ENCODE measurements at regions not wholly inside any gene's neighbourhood (a gene's known extent, or its start where the extent isn't known, plus 50 kb on each side); places are given as distances from the start of the nearest gene placed in this dataset.
"Not testable (repeated sequence)": the region's sequence is repeated elsewhere in the genome, so short reads cannot be mapped to it uniquely, and the experiment has no call there.

DNA sequence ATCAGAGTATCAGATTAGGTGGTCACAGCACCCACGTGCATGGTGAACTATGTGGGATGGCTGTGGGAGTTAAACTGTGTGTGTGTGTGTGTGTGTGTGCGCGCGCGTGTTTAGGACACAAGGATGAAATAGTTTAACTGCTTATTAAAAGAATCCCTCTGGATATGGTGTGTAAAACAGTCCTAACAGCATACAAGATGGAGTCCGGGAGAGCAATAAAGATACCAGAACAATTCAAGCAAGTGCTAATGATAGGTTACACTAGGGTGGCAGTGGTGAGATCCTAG is 202.2 kb downstream of the IPMK start:
- Mint-ChIP-seq H3K4me1 (ENCODE audit: low read depth, unreplicated experiment) (no peaks in the 10 kb centered on the region), H3K36me3 (ENCODE audit: insufficient read depth, unreplicated experiment) (no peaks in the 10 kb centered on the region), H3K27ac (ENCODE audit: unreplicated experiment) (no peak overlapping the region), H3K27me3 (ENCODE audit: insufficient read depth, unreplicated experiment) (peaks cover 13% of the 10 kb centered on the region), H3K9me3 (ENCODE audit: unreplicated experiment) (no peaks in the 10 kb centered on the region), H3K4me3 (ENCODE audit: unreplicated experiment) (no peak overlapping the region)
- no peak for DNase-seq
- TF ChIP-seq, protein P1, sequence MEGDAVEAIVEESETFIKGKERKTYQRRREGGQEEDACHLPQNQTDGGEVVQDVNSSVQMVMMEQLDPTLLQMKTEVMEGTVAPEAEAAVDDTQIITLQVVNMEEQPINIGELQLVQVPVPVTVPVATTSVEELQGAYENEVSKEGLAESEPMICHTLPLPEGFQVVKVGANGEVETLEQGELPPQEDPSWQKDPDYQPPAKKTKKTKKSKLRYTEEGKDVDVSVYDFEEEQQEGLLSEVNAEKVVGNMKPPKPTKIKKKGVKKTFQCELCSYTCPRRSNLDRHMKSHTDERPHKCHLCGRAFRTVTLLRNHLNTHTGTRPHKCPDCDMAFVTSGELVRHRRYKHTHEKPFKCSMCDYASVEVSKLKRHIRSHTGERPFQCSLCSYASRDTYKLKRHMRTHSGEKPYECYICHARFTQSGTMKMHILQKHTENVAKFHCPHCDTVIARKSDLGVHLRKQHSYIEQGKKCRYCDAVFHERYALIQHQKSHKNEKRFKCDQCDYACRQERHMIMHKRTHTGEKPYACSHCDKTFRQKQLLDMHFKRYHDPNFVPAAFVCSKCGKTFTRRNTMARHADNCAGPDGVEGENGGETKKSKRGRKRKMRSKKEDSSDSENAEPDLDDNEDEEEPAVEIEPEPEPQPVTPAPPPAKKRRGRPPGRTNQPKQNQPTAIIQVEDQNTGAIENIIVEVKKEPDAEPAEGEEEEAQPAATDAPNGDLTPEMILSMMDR (IDR thresholded peaks at IDR 0.05; ENCODE audit: insufficient read depth in 1 of 2, low read depth in 1 of 2, low read length in 1 of 2, severe bottlenecking in 1 of 2, unreplicated experiment in 1 of 2), result no peak
- no TSS peak for BruUV-seq (replicated peaks)
- intact Hi-C loops (cut with micrococcal nuclease; ENCODE audit: unreplicated experiment), result loop anchor here (1.0 to 5.0 kb wide), 8 partner anchors 87 to 726 kb away; no protein-coding TSS in a partner anchor
- H3K4me3 ChIP-seq (ENCODE audit: low read depth, low read length), result no peak overlapping the region
- CTCF ChIA-PET, result interaction anchor here (2.2 kb wide), 1 partner anchor 87 kb away, joined by 6 read pairs; no protein-coding TSS in a partner anchor
- POLR2A ChIA-PET, result no interaction called here
- no peaks in the 10 kb centered on the region for H3K4me1 ChIP-seq
- no peaks in the 10 kb centered on the region for H3K36me3 ChIP-seq (ENCODE audit: control insufficient read depth, insufficient read depth, low read length)
- no peaks in the 10 kb centered on the region; the same call in 1 of the 2 replicates for H3K27me3 ChIP-seq (replicated peaks; ENCODE audit: control insufficient read depth, insufficient read depth, low read length)
- no peaks in the 10 kb centered on the region for H3K9me3 ChIP-seq

DNA sequence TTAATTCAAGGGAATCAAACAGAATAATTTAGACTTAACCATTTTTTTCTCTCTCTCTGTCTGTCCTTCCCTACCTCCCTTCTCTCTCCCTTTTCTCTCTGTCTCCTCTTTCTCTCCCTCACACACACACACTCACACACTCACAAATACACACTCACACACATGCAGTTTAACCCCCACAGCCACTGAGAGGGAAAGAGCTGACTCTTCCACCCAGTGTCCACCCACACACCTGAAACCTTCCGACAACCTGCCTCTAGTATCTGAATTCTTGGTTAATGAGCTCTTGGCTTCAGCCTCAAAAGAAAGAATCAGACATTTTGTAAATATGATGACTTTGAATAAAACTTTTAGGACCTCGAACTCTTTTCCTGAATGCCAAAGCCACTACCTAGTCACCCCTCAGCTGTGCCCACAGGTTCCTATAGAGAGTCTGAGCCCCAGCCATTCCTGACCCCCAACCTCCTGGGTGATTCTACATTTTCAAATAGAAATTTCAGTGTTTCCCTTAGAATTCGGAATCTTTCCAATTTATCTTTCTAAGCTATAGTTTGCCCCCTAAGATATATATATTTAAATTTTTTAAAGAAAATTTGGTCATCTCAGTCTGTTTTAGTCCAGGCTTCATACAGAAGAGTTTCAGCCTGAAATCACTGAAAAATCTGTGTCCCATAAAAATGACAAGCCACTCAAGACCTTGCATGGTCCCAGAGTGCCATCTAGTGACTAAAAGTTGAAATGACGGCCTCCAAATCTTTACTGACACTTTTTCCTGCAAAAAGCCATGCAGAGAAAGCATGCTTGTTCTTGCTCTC is 202.8 kb downstream of the IPMK start:
- peak in 1 of 2 experiments; percentile 75 for DNase-seq
- H3K27ac Mint-ChIP-seq (ENCODE audit: unreplicated experiment), result no peak overlapping the region
- no peak overlapping the region for H3K4me3 Mint-ChIP-seq (ENCODE audit: unreplicated experiment)
- intact Hi-C loops (cut with micrococcal nuclease; ENCODE audit: unreplicated experiment), result loop anchor here (1.0 to 5.0 kb wide), 8 partner anchors 87 to 726 kb away; no protein-coding TSS in a partner anchor
- H3K4me1 Mint-ChIP-seq (ENCODE audit: low read depth, unreplicated experiment), result no peaks in the 10 kb centered on the region
- BruUV-seq (replicated peaks), result no TSS peak
- no peaks in the 10 kb centered on the region for H3K9me3 Mint-ChIP-seq (ENCODE audit: unreplicated experiment)
- POLR2A ChIA-PET, result no interaction called here
- peaks cover 13% of the 10 kb centered on the region for H3K27me3 Mint-ChIP-seq (ENCODE audit: insufficient read depth, unreplicated experiment)
- Histone ChIP-seq H3K9me3 (no peaks in the 10 kb centered on the region), H3K36me3 (ENCODE audit: control insufficient read depth, insufficient read depth, low read length) (no peaks in the 10 kb centered on the region), H3K4me3 (ENCODE audit: low read depth, low read length) (no peak overlapping the region), H3K27me3 (replicated peaks; ENCODE audit: control insufficient read depth, insufficient read depth, low read length) (no peaks in the 10 kb centered on the region; the same call in 1 of the 2 replicates), H3K4me1 (no peaks in the 10 kb centered on the region)
- TF ChIP-seq, protein P1 (IDR thresholded peaks at IDR 0.05; ENCODE audit: insufficient read depth in 1 of 2, low read depth in 1 of 2, low read length in 1 of 2, severe bottlenecking in 1 of 2, unreplicated experiment in 1 of 2), result peak; percentile 93 to 96
- no peaks in the 10 kb centered on the region for H3K36me3 Mint-ChIP-seq (ENCODE audit: insufficient read depth, unreplicated experiment)
- CTCF ChIA-PET, result interaction anchor here (2.2 kb wide), 1 partner anchor 88 kb away, joined by 6 read pairs; no protein-coding TSS in a partner anchor

DNA sequence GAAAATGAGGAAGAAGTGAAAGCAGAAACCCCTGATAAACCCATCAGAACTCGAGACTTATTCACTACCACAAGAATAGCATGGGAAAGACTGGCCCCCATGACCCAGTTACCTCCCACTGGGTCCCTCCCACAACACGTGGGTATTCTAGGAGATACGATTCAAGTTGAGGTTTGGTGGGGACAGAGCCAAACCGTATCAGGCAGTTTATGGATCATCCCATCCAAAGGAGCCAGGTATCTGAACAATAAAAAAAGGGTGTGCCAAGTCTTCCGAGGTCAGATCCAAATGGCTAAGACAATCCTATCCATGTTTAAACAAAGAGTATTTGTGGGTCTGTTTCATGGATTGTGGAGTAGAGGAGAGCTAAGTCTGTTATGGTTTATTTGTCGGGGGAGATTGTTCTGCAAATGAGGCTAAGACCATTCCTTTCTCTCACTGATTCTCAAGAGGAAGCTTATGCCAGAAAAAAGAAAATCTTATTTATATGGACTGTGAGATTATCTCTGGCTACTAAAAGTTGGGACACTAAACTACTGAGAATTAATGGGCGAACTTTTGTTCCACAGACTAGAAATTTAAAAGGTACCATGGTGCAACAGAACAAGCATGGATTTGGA is 203.7 kb downstream of the IPMK start:
- TF ChIP-seq, protein P1 (IDR thresholded peaks at IDR 0.05; ENCODE audit: insufficient read depth in 1 of 2, low read depth in 1 of 2, low read length in 1 of 2, severe bottlenecking in 1 of 2, unreplicated experiment in 1 of 2), result no peak
- H3K36me3 ChIP-seq (ENCODE audit: control insufficient read depth, insufficient read depth, low read length), result no peaks in the 10 kb centered on the region
- CTCF ChIA-PET, result no interaction called here

DNA sequence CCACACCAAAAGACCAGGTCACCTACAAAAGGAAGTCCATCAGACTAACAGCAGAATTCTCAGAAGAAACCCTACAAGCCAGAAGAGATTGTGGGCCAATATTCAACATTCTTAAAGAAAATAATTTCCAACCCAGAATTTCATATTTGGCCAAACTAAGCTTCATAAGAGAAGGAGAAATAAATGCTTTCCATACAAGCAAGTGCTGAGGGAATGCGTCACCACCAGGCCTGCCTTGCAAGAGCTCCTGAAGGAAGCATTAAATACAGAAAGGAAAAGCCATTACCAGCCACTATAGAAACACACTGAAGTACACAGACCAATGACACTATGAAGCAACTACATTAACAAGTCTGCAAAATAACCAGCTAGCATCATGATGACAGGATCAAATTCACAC is 209.0 kb downstream of the IPMK start:
- H3K27ac Mint-ChIP-seq (ENCODE audit: unreplicated experiment); H3K36me3 Mint-ChIP-seq (ENCODE audit: insufficient read depth, unreplicated experiment); H3K27me3 Mint-ChIP-seq (ENCODE audit: insufficient read depth, unreplicated experiment); BruUV-seq (replicated peaks); H3K9me3 ChIP-seq; H3K36me3 ChIP-seq (ENCODE audit: control insufficient read depth, insufficient read depth, low read length); intact Hi-C loops (cut with micrococcal nuclease; ENCODE audit: unreplicated experiment); POLR2A ChIA-PET; H3K4me1 ChIP-seq; H3K27me3 ChIP-seq (replicated peaks; ENCODE audit: control insufficient read depth, insufficient read depth, low read length); H3K9me3 Mint-ChIP-seq (ENCODE audit: unreplicated experiment); CTCF ChIA-PET; H3K4me3 Mint-ChIP-seq (ENCODE audit: unreplicated experiment); H3K4me3 ChIP-seq (ENCODE audit: low read depth, low read length); DNase-seq; H3K4me1 Mint-ChIP-seq (ENCODE audit: low read depth, unreplicated experiment): not testable (repeated sequence)

More for the DNA sequence above, 203.7 kb downstream of the IPMK start:
- no peaks in the 10 kb centered on the region for H3K9me3 ChIP-seq
- H3K4me1 ChIP-seq, result no peaks in the 10 kb centered on the region
- Mint-ChIP-seq H3K4me1 (ENCODE audit: low read depth, unreplicated experiment) (no peaks in the 10 kb centered on the region), H3K36me3 (ENCODE audit: insufficient read depth, unreplicated experiment) (no peaks in the 10 kb centered on the region), H3K27ac (ENCODE audit: unreplicated experiment) (no peak overlapping the region), H3K9me3 (ENCODE audit: unreplicated experiment) (no peaks in the 10 kb centered on the region), H3K27me3 (ENCODE audit: insufficient read depth, unreplicated experiment) (peaks cover 13% of the 10 kb centered on the region), H3K4me3 (ENCODE audit: unreplicated experiment) (no peak overlapping the region)
- no peak for DNase-seq
- H3K4me3 ChIP-seq (ENCODE audit: low read depth, low read length), result no peak overlapping the region
- intact Hi-C loops (cut with micrococcal nuclease; ENCODE audit: unreplicated experiment), result loop anchor here (2.0 kb wide), 1 partner anchor 215 kb away; no protein-coding TSS in a partner anchor
- no TSS peak for BruUV-seq (replicated peaks)
- POLR2A ChIA-PET, result no interaction called here
- no peaks in the 10 kb centered on the region; the same call in 1 of the 2 replicates for H3K27me3 ChIP-seq (replicated peaks; ENCODE audit: control insufficient read depth, insufficient read depth, low read length)

Measured in Caco-2 (cell line).